ENCODE measurements at regions not wholly inside any gene's neighbourhood (a gene's known extent, or its start where the extent isn't known, plus 50 kb on each side); places are given as distances from the start of the nearest gene placed in this dataset.
"Not testable (repeated sequence)": the region's sequence is repeated elsewhere in the genome, so short reads cannot be mapped to it uniquely, and the experiment has no call there.

- no peak for DNase-seq
Observed at GRCh38 chr17:77087650-77088454, 52.9 kb upstream of the SEC14L1 start.

- DNase-seq, result peak; percentile 86
Observed at GRCh38 chr17:77088455-77089123, 52.2 kb upstream of the SEC14L1 start.

- no peak for DNase-seq
Observed at GRCh38 chr17:77089124-77089490, 51.7 kb upstream of the SEC14L1 start.

- not testable (repeated sequence) for DNase-seq
Observed at GRCh38 chr17:77089949-77090348, 50.8 kb upstream of the SEC14L1 start.

GRCh38 chr17:77090476-77090875 is 50.3 kb upstream of the SEC14L1 start:
- DNase-seq, result no peak

All from CD4-positive, alpha-beta T cell treated with Interleukin-17A for 4 hours (primary cell).